GM21529 (cell line): ENCODE measurements at regions not wholly inside any gene's neighbourhood (a gene's known extent, or its start where the extent isn't known, plus 50 kb on each side); places are given as distances from the start of the nearest gene placed in this dataset.
A peak's percentile ranks its signal among the peaks of the same experiment; 100 is the strongest.

Experiments
- ATAC-seq: cut with Tn5 transposase; IDR thresholded peaks from one replicate; pipeline ENCODE4 v1.9.1; 2021; ENCODE audit not compliant: unreplicated experiment

- ATAC-seq: no peak
Measured at GRCh38 chr10:83960125-83960524, 179.2 kb upstream of the GHITM start.

DNA sequence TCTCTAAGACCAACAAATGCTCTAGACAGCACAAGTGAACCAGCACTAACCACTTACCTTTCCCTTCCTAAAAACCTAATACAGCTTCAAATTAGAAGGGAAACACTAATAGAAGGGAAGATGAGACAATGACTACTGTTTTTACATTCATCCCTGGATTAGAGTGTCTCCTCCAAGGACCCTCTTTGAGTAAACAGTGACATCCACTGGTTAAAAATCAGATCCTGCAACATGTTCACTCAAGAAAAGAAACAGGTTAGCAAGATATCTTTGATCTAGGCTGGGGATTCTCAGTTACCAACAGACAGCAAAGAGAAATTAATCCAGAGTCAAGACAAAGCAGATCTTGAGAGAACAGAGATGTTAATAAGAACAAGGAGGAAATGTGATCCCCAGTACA, 177.7 kb upstream of the GHITM start:
- ATAC-seq: no peak

DNA sequence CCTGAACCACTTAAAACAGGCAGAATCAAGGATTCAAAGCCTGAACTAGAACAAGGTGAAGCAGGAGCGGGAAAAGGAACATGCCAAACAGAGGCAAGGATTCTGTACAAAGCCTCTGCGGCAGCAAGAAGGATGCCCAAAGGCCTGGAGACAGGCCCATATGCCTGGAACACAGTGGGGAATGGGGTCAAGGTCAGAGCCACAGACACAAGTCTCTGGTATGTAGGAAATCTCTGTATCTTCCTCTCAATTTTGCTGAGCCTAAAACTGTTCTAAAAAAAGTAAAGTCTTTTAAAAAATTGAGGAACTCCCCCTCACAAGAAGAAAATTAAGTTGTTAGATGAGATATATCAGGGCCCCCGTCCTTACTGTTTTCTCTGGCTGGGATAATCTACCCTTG, 175.9 kb upstream of the GHITM start:
- no peak for ATAC-seq

GRCh38 chr10:83965473-83965872, 173.8 kb upstream of the GHITM start:
- no peak for ATAC-seq

DNA sequence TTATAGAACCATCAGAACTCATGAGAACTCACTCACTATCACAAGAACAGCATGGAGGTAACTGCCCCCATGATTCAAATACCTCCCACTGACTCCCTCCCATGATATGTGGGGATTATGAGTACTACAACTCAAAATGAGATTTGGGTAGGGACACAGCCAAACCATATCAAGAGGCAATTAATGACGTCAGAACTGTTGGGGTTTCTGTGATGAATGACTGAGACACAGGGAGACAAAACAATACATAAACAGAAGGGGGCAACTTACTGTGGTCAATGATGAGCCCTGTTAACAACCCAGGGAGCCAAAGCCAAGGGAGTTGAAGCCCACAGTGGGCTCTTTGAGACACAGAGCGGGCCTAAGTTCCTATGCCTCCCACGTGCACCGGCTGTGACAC, 171.3 kb upstream of the GHITM start:
- no peak for ATAC-seq

DNA sequence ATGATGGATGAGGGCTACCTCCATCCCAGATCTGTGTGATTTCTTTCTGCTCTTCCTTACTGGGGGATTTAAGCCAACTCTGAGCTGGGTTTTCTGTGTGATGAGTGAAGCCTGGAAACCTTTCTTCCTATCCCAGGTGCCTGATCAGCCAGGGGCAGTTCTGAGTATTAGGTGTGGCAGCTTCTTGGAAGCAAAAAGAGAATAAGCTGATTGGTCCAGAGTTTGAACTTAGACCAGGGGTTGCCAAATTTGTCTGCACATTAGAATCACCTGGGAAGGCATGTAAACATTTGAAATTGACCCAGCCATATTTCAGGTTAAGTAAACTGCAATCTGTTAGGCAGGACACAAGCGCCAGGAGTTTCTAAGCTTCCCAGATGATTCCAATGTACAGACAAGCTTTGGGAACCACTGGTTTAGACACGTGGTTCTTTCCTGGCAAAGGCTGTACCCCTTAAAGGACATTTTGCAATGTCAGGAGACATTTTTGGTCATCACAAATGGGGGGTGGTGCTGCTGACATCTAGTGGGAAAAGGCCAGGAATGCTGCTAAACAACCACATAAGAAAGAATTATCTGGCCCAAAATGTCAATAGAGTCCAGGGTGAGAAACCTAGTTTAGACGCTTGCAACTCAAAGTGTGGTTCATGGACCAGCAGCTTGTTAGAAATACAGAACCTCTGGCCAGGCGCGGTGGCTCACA, 160.5 kb upstream of the GHITM start:
- ATAC-seq: no peak

GRCh38 chr10:83982812-83983211, 156.5 kb upstream of the GHITM start:
- ATAC-seq: no peak

- ATAC-seq: no peak
Measured at GRCh38 chr10:83983578-83984255, 155.6 kb upstream of the GHITM start.

DNA sequence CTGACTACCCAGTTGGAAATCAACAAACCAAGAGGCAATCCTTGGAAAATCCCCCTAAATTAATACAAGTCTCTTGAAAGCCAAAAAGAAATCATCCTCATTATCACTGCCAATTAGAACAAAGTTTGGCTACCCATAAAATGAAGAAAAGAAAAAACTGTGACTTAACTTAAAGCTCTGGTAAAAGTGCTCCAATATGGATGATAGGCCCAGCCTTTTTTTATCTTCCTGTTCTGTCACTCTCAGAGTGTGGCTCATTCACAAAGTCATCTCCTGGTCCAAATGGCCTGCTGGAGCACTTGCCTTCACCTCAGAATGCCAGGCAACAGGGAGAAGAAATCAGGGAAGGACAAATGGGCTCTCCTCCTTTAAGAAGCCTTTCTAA, 155.1 kb upstream of the GHITM start:
- ATAC-seq: no peak

GRCh38 chr10:83986800-83987199, 152.5 kb upstream of the GHITM start:
- ATAC-seq: no peak

- ATAC-seq: no peak
Measured at GRCh38 chr10:83987216-83987615, 152.1 kb upstream of the GHITM start.

GRCh38 chr10:83988435-83988834, 150.9 kb upstream of the GHITM start:
- ATAC-seq: no peak

- ATAC-seq: peak; percentile 96
Measured at GRCh38 chr10:83990126-83990525, 149.2 kb upstream of the GHITM start.

DNA sequence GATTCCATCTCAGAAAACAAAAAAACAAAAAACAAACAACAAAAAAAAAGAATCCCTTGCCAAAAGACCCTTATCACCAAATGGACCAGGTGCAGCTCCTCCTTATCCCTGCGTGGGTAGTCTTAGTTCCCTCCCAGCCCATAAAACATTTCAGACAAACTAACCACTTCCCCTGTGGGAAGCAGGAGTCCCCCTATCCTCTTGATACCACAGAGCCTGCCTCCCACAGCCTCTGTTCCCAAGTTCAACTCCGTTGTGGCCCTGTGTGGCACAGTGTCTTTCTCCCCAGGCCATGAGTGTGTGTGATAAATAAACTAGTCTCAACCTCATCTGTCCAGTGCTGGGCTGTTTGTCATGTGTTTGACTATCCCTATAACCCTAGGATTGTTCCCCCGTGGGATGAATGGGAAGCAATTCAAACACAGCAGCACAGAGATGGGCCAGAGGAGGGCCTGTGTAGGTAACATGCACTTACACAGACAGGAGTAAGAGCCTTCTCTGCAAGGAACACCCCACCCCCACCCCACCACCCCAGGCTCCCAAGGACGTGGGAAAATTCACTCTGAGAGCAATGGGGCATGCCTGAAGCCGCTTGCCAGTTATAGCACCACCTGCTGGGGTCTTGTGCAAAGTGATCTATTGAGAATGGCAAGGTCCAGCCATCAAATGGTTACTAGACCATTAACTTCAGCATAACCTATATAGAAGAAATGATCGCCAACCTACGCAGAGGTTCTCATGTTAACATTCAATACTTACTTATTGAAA, 147.1 kb upstream of the GHITM start:
- ATAC-seq: peak; percentile 34

GRCh38 chr10:83994325-83994724, 145.0 kb upstream of the GHITM start:
- ATAC-seq: no peak

- no peak for ATAC-seq
Measured at GRCh38 chr10:83995738-83996331, 143.5 kb upstream of the GHITM start.

- ATAC-seq: no peak
Measured at GRCh38 chr10:84004221-84004620, 135.1 kb upstream of the GHITM start.

- ATAC-seq: no peak
Measured at GRCh38 chr10:84005403-84005802, 133.9 kb upstream of the GHITM start.

DNA sequence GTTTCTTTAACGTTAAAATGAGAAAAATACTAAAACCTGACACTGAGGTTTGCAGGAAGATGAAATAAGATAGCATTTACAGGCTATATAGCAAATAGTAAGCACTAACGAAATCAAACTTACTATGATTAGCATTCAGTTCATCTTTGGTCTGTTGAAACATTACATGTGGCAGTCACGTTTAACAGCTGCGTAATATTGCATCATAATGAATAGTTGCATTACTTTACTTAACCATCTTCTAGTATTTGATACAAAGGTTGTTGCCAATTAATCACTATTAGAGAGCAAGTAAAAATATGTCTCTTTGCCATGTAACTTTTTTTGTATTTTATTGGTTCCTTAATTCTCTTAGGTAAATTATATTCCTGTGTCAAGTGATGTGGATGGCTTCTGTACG, 131.8 kb upstream of the GHITM start:
- no peak for ATAC-seq

- peak; percentile 45 for ATAC-seq
Measured at GRCh38 chr10:84008878-84009277, 130.4 kb upstream of the GHITM start.

GRCh38 chr10:84012431-84012830, 126.9 kb upstream of the GHITM start:
- ATAC-seq: no peak
